ENCODE measurements at regions not wholly inside any gene's neighbourhood (a gene's known extent, or its start where the extent isn't known, plus 50 kb on each side); places are given as distances from the start of the nearest gene placed in this dataset.

DNA sequence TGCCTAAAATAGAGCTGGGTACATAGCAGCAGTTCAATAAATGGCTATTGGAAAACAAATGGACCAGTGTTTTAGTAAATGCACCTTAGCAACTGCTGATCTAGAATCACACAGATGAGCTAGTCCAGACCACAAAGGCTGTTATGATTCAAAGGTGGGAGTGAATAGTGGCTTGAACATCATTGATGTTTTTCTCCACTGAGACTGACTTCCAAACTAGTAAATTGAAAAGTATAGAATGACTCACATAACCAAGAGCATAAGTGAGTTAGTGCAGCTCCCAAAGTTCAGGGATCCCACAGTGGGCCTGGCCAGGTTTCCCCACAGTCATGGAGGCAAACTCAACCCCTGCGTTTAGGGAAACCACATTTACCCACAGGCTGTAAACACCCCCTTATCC lies 106.7 kb upstream of the YPEL5 start:
- WGBS, 2 donors, result 67 to 76% methylated on average over 1 of the region's 1 CpG

DNA sequence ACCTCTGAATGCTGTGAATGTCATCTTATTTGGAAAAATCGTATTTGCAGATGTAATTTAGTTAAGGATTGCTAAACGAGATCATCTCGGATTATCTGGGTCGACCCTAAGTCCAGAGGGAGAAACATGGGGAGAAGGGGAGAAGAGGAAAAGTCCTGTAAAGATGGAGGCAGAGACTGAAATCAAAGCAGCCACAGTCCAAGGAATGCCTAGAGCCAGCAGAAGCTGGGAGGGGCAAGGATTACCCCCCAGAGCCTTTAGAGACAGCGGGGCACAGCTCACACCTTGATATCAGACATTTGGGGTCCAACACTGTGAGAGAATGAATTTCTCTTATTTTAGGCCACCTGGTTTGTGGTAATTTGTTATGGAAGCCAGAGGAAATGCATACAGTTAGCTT lies 104.9 kb upstream of the YPEL5 start:
- Histone ChIP-seq H3K27ac (ENCODE audit: low read depth in 2 of 2, low read length in 1 of 2) (no peak overlapping the region), H3K4me1 (ENCODE audit: control insufficient read depth in 2 of 2, insufficient read depth in 2 of 2, low read length in 1 of 2) (no peaks in the 10 kb centered on the region), H3K9me3 (ENCODE audit: control insufficient read depth in 2 of 2, insufficient read depth in 1 of 2, low read depth in 1 of 2, low read length in 1 of 2) (no peaks in the 10 kb centered on the region), H3K36me3 (ENCODE audit: control insufficient read depth in 2 of 2, insufficient read depth in 2 of 2, low read length in 1 of 2) (no peaks in the 10 kb centered on the region), H3K4me3 (ENCODE audit: low read depth in 1 of 2, low read length in 2 of 2) (no peak overlapping the region), H3K27me3 (ENCODE audit: control insufficient read depth in 1 of 2, insufficient read depth in 2 of 2, low read length in 2 of 2) (no peaks in the 10 kb centered on the region)
- 74 to 77% methylated on average over 5 of the region's 5 CpGs for WGBS, 2 donors

More for the DNA sequence above, 106.7 kb upstream of the YPEL5 start:
- Histone ChIP-seq H3K4me3 (ENCODE audit: low read depth in 1 of 2, low read length in 2 of 2) (no peak overlapping the region), H3K4me1 (ENCODE audit: control insufficient read depth in 2 of 2, insufficient read depth in 2 of 2, low read length in 1 of 2) (no peaks in the 10 kb centered on the region), H3K9me3 (ENCODE audit: control insufficient read depth in 2 of 2, insufficient read depth in 1 of 2, low read depth in 1 of 2, low read length in 1 of 2) (no peaks in the 10 kb centered on the region), H3K27me3 (ENCODE audit: control insufficient read depth in 1 of 2, insufficient read depth in 2 of 2, low read length in 2 of 2) (no peaks in the 10 kb centered on the region), H3K27ac (ENCODE audit: low read depth in 2 of 2, low read length in 1 of 2) (no peak overlapping the region), H3K36me3 (ENCODE audit: control insufficient read depth in 2 of 2, insufficient read depth in 2 of 2, low read length in 1 of 2) (no peaks in the 10 kb centered on the region)

DNA sequence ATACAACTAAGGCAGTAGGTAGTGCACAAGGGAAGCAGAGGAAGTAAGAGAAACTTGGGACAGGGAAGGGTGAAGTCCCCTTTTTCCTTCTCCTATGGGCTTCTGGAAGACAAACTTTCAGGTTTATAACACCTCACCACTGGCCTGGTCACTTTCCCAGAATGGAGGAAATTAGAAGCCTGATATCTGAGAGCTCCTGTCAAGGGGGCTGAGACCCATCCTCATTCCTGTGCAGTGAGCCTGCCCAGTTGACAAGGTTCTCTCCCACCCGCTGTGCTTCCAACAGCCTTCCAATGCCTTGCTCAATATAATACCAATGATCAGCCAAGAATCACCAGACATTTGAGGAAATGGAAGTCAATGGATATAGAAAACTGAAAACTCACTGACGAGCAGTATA lies 100.4 kb upstream of the YPEL5 start:
- WGBS, 2 donors, result 89 to 91% methylated on average over 2 of the region's 2 CpGs

DNA sequence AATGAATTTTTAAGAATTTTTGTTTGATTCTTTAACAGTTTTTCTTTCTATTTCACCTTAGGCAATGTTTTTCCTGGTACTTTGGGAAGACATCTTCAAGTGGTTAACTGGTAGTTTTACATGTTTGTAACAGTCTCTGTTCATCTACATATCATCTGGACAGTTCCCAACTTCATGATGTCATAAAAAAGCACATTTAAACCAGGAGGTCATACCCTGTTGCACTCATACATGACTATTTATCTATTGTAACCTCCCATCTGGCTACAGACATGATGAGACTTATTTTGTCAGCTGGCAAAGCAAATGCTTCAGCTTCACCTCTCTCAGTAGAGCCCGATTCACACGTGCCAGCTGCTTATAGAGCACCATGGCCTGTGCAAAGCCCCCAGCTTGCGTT lies 99.8 kb upstream of the YPEL5 start:
- Histone ChIP-seq H3K27ac (ENCODE audit: low read depth in 2 of 2, low read length in 1 of 2) (no peak overlapping the region), H3K36me3 (ENCODE audit: control insufficient read depth in 2 of 2, insufficient read depth in 2 of 2, low read length in 1 of 2) (no peaks in the 10 kb centered on the region), H3K4me1 (ENCODE audit: control insufficient read depth in 2 of 2, insufficient read depth in 2 of 2, low read length in 1 of 2) (peaks cover 0 to 3% of the 10 kb centered on the region in 2 donors), H3K27me3 (ENCODE audit: control insufficient read depth in 1 of 2, insufficient read depth in 2 of 2, low read length in 2 of 2) (no peaks in the 10 kb centered on the region), H3K9me3 (ENCODE audit: control insufficient read depth in 2 of 2, insufficient read depth in 1 of 2, low read depth in 1 of 2, low read length in 1 of 2) (no peaks in the 10 kb centered on the region), H3K4me3 (ENCODE audit: low read depth in 1 of 2, low read length in 2 of 2) (no peak overlapping the region)
- 46 to 59% methylated on average over 3 of the region's 3 CpGs for WGBS, 2 donors

More for the DNA sequence above, 100.4 kb upstream of the YPEL5 start:
- H3K27ac ChIP-seq (ENCODE audit: low read depth in 2 of 2, low read length in 1 of 2), result no peak overlapping the region
- no peaks in the 10 kb centered on the region for H3K36me3 ChIP-seq (ENCODE audit: control insufficient read depth in 2 of 2, insufficient read depth in 2 of 2, low read length in 1 of 2)
- peaks cover 0 to 3% of the 10 kb centered on the region in 2 donors for H3K4me1 ChIP-seq (ENCODE audit: control insufficient read depth in 2 of 2, insufficient read depth in 2 of 2, low read length in 1 of 2)
- H3K27me3 ChIP-seq (ENCODE audit: control insufficient read depth in 1 of 2, insufficient read depth in 2 of 2, low read length in 2 of 2), result no peaks in the 10 kb centered on the region
- no peak overlapping the region for H3K4me3 ChIP-seq (ENCODE audit: low read depth in 1 of 2, low read length in 2 of 2)
- no peaks in the 10 kb centered on the region for H3K9me3 ChIP-seq (ENCODE audit: control insufficient read depth in 2 of 2, insufficient read depth in 1 of 2, low read depth in 1 of 2, low read length in 1 of 2)

DNA sequence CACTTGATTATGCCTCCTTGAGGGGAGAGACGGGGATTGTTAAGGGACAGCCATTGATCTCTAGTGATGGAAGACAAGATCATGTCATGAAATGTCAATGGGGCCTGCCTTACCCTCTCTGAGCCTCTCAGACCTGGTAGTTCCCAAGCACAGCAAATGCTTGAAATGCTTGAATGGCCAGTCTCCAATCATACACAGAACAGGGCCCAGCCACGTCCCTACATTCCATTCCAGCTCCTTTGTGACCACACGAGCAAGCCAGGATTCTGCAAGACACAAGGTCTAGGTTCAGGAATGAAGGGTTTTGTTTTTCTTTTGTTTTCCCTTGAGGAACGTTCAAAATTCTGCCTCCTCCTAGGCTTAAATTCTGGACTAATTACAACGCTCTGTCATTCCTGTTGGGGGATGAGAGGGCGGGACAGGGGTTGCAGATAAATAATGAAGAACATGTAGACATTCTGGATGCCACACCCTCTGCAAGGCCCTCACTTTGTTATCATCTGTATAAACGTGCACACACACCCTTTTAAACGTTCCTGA lies 98.1 kb upstream of the YPEL5 start:
- no peak overlapping the region for H3K27ac ChIP-seq (ENCODE audit: low read depth in 2 of 2, low read length in 1 of 2)
- H3K9me3 ChIP-seq (ENCODE audit: control insufficient read depth in 2 of 2, insufficient read depth in 1 of 2, low read depth in 1 of 2, low read length in 1 of 2), result no peaks in the 10 kb centered on the region
- no peaks in the 10 kb centered on the region for H3K27me3 ChIP-seq (ENCODE audit: control insufficient read depth in 1 of 2, insufficient read depth in 2 of 2, low read length in 2 of 2)
- H3K36me3 ChIP-seq (ENCODE audit: control insufficient read depth in 2 of 2, insufficient read depth in 2 of 2, low read length in 1 of 2), result no peaks in the 10 kb centered on the region
- no peak overlapping the region for H3K4me3 ChIP-seq (ENCODE audit: low read depth in 1 of 2, low read length in 2 of 2)
- WGBS, 2 donors, result 35 to 43% methylated on average over 8 of the region's 8 CpGs
- H3K4me1 ChIP-seq (ENCODE audit: control insufficient read depth in 2 of 2, insufficient read depth in 2 of 2, low read length in 1 of 2), result peaks cover 0 to 3% of the 10 kb centered on the region in 2 donors

DNA sequence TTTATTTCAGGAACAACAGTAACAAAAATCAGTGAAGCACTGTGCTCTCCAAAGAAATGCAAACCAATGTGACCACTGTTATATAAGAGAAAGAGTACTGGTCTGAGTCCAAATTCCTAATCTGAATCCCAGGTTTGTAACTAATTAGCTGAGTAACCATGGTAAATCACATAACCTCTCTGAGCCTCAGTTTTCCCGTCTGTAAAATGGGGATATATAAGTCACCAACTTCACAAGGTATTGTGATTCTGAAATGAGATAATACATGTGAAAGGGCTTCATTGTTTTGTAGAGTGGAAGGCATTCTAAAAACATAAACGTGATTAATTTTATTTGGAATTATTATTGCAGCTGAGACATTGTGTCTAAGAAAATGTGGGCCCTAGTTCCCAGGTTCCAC lies 91.3 kb upstream of the YPEL5 start:
- H3K4me1 ChIP-seq (ENCODE audit: control insufficient read depth in 2 of 2, insufficient read depth in 2 of 2, low read length in 1 of 2), result no peaks in the 10 kb centered on the region
- H3K4me3 ChIP-seq (ENCODE audit: low read depth in 1 of 2, low read length in 2 of 2), result no peak overlapping the region
- no peak overlapping the region for H3K27ac ChIP-seq (ENCODE audit: low read depth in 2 of 2, low read length in 1 of 2)
- 60 to 63% methylated on average over 2 of the region's 2 CpGs for WGBS, 2 donors
- no peaks in the 10 kb centered on the region for H3K9me3 ChIP-seq (ENCODE audit: control insufficient read depth in 2 of 2, insufficient read depth in 1 of 2, low read depth in 1 of 2, low read length in 1 of 2)
- H3K27me3 ChIP-seq (ENCODE audit: control insufficient read depth in 1 of 2, insufficient read depth in 2 of 2, low read length in 2 of 2), result no peaks in the 10 kb centered on the region
- H3K36me3 ChIP-seq (ENCODE audit: control insufficient read depth in 2 of 2, insufficient read depth in 2 of 2, low read length in 1 of 2), result no peaks in the 10 kb centered on the region

DNA sequence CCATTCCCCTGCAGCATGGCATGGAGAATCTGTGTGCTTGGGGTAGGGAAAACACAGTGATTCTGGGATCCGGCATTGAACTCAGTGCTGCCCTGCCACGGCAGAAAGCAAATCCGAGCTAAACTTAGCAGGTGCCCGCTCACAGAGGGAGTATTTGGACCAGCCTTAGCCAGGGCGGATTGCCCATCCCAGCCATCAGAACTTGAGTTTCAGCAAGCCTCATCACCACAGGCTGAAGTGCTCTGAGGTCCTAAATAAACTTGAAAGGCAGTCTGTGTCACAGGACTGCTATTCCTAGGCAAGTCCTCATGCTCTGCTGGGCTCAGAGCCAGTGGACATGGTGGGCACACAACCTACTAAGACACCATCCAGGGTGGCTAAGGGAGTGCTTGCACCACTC lies 86.2 kb upstream of the YPEL5 start:
- no peaks in the 10 kb centered on the region for H3K27me3 ChIP-seq (ENCODE audit: control insufficient read depth in 1 of 2, insufficient read depth in 2 of 2, low read length in 2 of 2)
- no peaks in the 10 kb centered on the region for H3K4me1 ChIP-seq (ENCODE audit: control insufficient read depth in 2 of 2, insufficient read depth in 2 of 2, low read length in 1 of 2)
- H3K36me3 ChIP-seq (ENCODE audit: control insufficient read depth in 2 of 2, insufficient read depth in 2 of 2, low read length in 1 of 2), result no peaks in the 10 kb centered on the region
- H3K9me3 ChIP-seq (ENCODE audit: control insufficient read depth in 2 of 2, insufficient read depth in 1 of 2, low read depth in 1 of 2, low read length in 1 of 2), result peaks cover 0 to 3% of the 10 kb centered on the region in 2 donors
- WGBS, 2 donors, result 79 to 86% methylated on average over 5 of the region's 5 CpGs
- H3K27ac ChIP-seq (ENCODE audit: low read depth in 2 of 2, low read length in 1 of 2), result no peak overlapping the region
- H3K4me3 ChIP-seq (ENCODE audit: low read depth in 1 of 2, low read length in 2 of 2), result no peak overlapping the region

DNA sequence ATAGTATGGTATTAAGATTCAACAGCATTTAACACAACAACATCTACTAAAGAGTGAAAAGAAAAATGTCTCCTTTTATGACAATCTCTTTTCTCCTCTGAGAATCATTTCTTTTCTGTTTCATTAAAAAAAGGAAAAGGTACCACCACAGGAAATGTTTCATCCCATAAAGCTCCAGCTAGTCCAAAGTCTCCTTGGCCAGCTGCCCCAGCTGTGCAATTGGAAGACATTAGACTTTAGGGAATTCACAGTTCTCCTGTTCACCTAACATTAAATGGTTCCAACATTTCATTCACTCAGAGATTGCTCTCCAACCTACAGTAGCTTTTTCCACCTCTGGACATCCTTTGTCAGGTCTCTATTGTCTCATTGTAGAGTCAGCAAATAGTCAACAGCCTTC lies 78.7 kb upstream of the YPEL5 start:
- Histone ChIP-seq H3K4me3 (ENCODE audit: low read depth in 1 of 2, low read length in 2 of 2) (no peak overlapping the region), H3K36me3 (ENCODE audit: control insufficient read depth in 2 of 2, insufficient read depth in 2 of 2, low read length in 1 of 2) (no peaks in the 10 kb centered on the region), H3K27ac (ENCODE audit: low read depth in 2 of 2, low read length in 1 of 2) (no peak overlapping the region)

DNA sequence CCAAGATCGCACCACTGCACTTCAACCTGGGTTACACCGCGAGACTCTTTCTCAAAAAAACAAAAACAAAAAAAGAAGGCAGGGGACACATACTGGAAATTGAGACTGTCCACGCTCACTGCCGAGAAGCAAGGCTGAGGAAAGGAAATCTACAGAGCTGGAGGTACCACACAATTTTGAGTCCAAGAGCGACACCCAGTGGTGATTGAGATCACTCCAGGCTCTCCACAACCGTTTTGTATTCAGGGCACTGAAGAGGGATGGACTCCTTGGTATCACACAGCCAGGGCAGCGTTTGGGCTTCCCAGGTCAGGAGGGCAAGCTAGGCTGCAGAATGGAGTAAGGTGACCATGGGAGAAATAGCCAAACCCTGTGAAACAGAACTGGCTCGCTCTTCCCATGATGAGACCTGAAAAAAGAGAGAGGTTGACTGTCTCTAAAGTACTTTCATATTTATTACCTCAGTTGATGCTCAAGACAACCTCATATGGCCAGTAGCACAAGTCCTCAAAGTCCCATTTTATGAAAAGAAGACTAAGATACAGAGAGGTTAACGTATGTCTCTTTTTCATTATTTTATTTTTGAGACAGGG lies 74.5 kb upstream of the YPEL5 start:
- no peaks in the 10 kb centered on the region for H3K36me3 ChIP-seq (ENCODE audit: control insufficient read depth in 2 of 2, insufficient read depth in 2 of 2, low read length in 1 of 2)
- WGBS, 2 donors, result 18 to 24% methylated on average over 10 of the region's 10 CpGs
- H3K9me3 ChIP-seq (ENCODE audit: control insufficient read depth in 2 of 2, insufficient read depth in 1 of 2, low read depth in 1 of 2, low read length in 1 of 2), result no peaks in the 10 kb centered on the region
- H3K4me1 ChIP-seq (ENCODE audit: control insufficient read depth in 2 of 2, insufficient read depth in 2 of 2, low read length in 1 of 2), result no peaks in the 10 kb centered on the region
- H3K4me3 ChIP-seq (ENCODE audit: low read depth in 1 of 2, low read length in 2 of 2), result no peak overlapping the region
- H3K27me3 ChIP-seq (ENCODE audit: control insufficient read depth in 1 of 2, insufficient read depth in 2 of 2, low read length in 2 of 2), result no peaks in the 10 kb centered on the region
- no peak overlapping the region for H3K27ac ChIP-seq (ENCODE audit: low read depth in 2 of 2, low read length in 1 of 2)

More for the DNA sequence above, 78.7 kb upstream of the YPEL5 start:
- Histone ChIP-seq H3K9me3 (ENCODE audit: control insufficient read depth in 2 of 2, insufficient read depth in 1 of 2, low read depth in 1 of 2, low read length in 1 of 2) (no peaks in the 10 kb centered on the region), H3K4me1 (ENCODE audit: control insufficient read depth in 2 of 2, insufficient read depth in 2 of 2, low read length in 1 of 2) (no peaks in the 10 kb centered on the region), H3K27me3 (ENCODE audit: control insufficient read depth in 1 of 2, insufficient read depth in 2 of 2, low read length in 2 of 2) (no peaks in the 10 kb centered on the region)

DNA sequence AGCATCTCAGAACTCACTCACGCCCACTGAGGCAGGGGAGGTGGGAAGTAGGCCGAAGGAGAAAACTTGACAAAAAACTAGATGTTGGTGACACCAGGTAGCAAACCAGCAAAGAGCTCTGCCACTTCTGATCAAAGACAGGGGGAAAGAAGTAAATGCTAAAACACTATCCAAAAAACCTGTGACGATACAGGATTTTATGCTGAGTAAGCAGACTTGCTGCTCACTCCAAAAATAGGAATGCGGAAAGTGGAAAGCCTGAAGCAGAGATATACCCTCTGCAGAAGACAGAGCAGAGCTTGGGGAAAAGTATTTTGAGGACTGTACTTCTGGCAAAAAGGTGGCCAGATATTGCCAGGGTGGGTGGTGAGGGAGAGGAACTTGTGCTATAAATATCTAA lies 73.3 kb upstream of the YPEL5 start:
- no peaks in the 10 kb centered on the region for H3K9me3 ChIP-seq (ENCODE audit: control insufficient read depth in 2 of 2, insufficient read depth in 1 of 2, low read depth in 1 of 2, low read length in 1 of 2)
- no peaks in the 10 kb centered on the region for H3K36me3 ChIP-seq (ENCODE audit: control insufficient read depth in 2 of 2, insufficient read depth in 2 of 2, low read length in 1 of 2)
- H3K4me3 ChIP-seq (ENCODE audit: low read depth in 1 of 2, low read length in 2 of 2), result no peak overlapping the region
- H3K27me3 ChIP-seq (ENCODE audit: control insufficient read depth in 1 of 2, insufficient read depth in 2 of 2, low read length in 2 of 2), result no peaks in the 10 kb centered on the region
- H3K27ac ChIP-seq (ENCODE audit: low read depth in 2 of 2, low read length in 1 of 2), result no peak overlapping the region
- H3K4me1 ChIP-seq (ENCODE audit: control insufficient read depth in 2 of 2, insufficient read depth in 2 of 2, low read length in 1 of 2), result no peaks in the 10 kb centered on the region
- 85 to 88% methylated on average over 4 of the region's 4 CpGs for WGBS, 2 donors
